T-helper 1 cell treated with Interleukin-12 subunit alpha and Interleukin-12 subunit beta and Interleukin-4 antibody, amounts not matched to agents 30 ng/mL and 1 ng/mL, for 36 hours (primary cell): ENCODE measurements at regions not wholly inside any gene's neighbourhood (a gene's known extent, or its start where the extent isn't known, plus 50 kb on each side); places are given as distances from the start of the nearest gene placed in this dataset.

Experiments used
- intact Hi-C: fragments of 100-400 bp; cut with micrococcal nuclease; formaldehyde crosslinking; loops from one replicate; pipeline ENCODE4 v1.15.1; 2024

GRCh38 chr6:120648713-120649112 lies 685.6 kb downstream of the TBC1D32 start:
- intact Hi-C loops, result no loop called here

- intact Hi-C loops, result no loop called here
These were observed 688.2 kb downstream of the TBC1D32 start for GRCh38 chr6:120646101-120646500.

GRCh38 chr6:120632975-120633374 lies 701.3 kb downstream of the TBC1D32 start:
- intact Hi-C loops, result no loop called here

GRCh38 chr6:120627612-120628011 lies 706.7 kb downstream of the TBC1D32 start:
- intact Hi-C loops, result no loop called here

- intact Hi-C loops, result no loop called here
These were observed 712.1 kb downstream of the TBC1D32 start for GRCh38 chr6:120622127-120622631.

GRCh38 chr6:120620900-120621299 lies 713.4 kb downstream of the TBC1D32 start:
- intact Hi-C loops, result no loop called here

GRCh38 chr6:120615238-120615637 lies 719.0 kb downstream of the TBC1D32 start:
- intact Hi-C loops, result no loop called here

- intact Hi-C loops, result no loop called here
These were observed 719.6 kb downstream of the TBC1D32 start for GRCh38 chr6:120614723-120615122.

- intact Hi-C loops, result no loop called here
These were observed 725.5 kb downstream of the TBC1D32 start for GRCh38 chr6:120608826-120609225.

GRCh38 chr6:120606743-120607142 lies 727.5 kb downstream of the TBC1D32 start:
- intact Hi-C loops, result no loop called here

- intact Hi-C loops, result no loop called here
These were observed 729.8 kb downstream of the TBC1D32 start for GRCh38 chr6:120604510-120604909.

GRCh38 chr6:120590611-120591010 lies 743.7 kb downstream of the TBC1D32 start:
- intact Hi-C loops, result no loop called here

GRCh38 chr6:120588424-120588823 lies 745.9 kb downstream of the TBC1D32 start:
- intact Hi-C loops, result no loop called here

GRCh38 chr6:120587381-120587780 lies 746.9 kb downstream of the TBC1D32 start:
- intact Hi-C loops, result no loop called here

- intact Hi-C loops, result no loop called here
These were observed 750.0 kb downstream of the TBC1D32 start for GRCh38 chr6:120584111-120584760.

GRCh38 chr6:120576061-120576460 lies 758.2 kb downstream of the TBC1D32 start:
- intact Hi-C loops, result no loop called here

- intact Hi-C loops, result no loop called here
These were observed 764.6 kb downstream of the TBC1D32 start for GRCh38 chr6:120569714-120570113.

GRCh38 chr6:120564779-120565178 lies 769.5 kb downstream of the TBC1D32 start:
- intact Hi-C loops, result no loop called here

- intact Hi-C loops, result no loop called here
These were observed 776.0 kb downstream of the TBC1D32 start for GRCh38 chr6:120558294-120558693.

- intact Hi-C loops, result no loop called here
These were observed 776.7 kb downstream of the TBC1D32 start for GRCh38 chr6:120557554-120557953.

- intact Hi-C loops, result no loop called here
These were observed 777.8 kb downstream of the TBC1D32 start for GRCh38 chr6:120556491-120556890.

- intact Hi-C loops, result no loop called here
These were observed 780.9 kb downstream of the TBC1D32 start for GRCh38 chr6:120553353-120553752.

- intact Hi-C loops, result no loop called here
These were observed 788.9 kb downstream of the TBC1D32 start for GRCh38 chr6:120545353-120545752.

GRCh38 chr6:120534954-120535353 lies 799.3 kb downstream of the TBC1D32 start:
- intact Hi-C loops, result no loop called here
